ENCODE measurements at regions not wholly inside any gene's neighbourhood (a gene's known extent, or its start where the extent isn't known, plus 50 kb on each side); places are given as distances from the start of the nearest gene placed in this dataset.

DNA sequence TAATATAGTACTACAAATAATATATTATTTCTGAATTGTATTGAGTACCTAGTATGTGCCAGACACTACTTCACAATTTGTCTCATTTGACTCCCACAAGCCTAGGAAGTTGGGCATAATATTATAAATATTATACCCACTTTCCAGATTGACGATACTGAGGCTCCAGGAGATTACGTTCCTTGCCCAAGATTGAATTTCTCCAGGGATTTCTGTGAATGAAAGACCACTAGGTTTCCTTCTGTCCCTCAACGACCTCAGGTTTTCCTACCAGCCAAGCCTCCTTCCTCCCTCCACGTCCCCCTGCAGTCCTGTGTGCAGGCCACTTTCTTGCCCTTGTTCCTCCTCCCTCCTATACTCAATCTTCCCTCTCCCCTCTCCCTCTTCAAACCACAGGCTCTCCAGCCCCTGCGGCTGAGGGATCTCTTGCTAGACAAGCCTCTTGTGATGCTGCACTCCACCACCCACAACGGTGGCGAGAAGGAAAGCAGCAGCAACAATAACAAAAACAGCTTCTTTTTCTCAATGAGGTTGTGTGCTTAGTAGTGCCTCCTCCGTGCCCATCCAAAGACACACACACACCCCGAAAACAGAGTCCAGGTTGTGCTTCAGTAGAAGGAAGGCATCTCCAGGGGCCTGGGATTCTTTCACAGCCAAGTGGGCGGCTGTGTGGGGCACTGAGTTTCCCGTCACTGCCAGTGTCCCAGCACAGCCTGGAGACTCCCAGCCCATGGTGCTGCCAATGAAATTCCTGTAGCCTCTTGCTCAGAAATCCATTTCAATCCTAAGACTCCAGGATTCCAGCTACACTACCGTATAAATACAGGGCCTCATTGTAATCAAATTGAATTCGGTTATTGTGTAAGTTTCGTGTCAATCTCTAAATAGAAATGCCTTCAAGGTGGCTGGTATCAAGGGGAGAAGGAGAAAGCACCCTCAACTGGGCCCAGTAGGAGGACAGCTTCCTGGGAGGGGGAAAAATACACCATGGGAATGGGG lies 94.4 kb downstream of the NCR2 start:
- no peak overlapping the region for H3K18ac ChIP-seq (ENCODE audit: low read depth, low read length)
- dilution Hi-C loops (cut with HindIII; ENCODE audit: low sequenced_read_pairs, unreplicated experiment), result no loop called here

More for the DNA sequence above, 94.4 kb downstream of the NCR2 start:
- Histone ChIP-seq H3K14ac (replicated peaks; ENCODE audit: low read depth, low read length) (no peak overlapping the region), H3K4ac (ENCODE audit: low read depth, low read length) (no peak overlapping the region), H2AFZ (replicated peaks; ENCODE audit: low read length, poor library complexity) (no peak overlapping the region), H3K79me1 (ENCODE audit: low read depth in 1 of 2, low read length in 2 of 2) (no peaks in the 10 kb centered on the region), H3K27ac (ENCODE audit: insufficient read depth, low read length) (no peak overlapping the region), H2BK15ac (ENCODE audit: low read depth, low read length) (no peak overlapping the region), H2BK5ac (ENCODE audit: low read depth, low read length, poor library complexity, severe bottlenecking) (no peak overlapping the region), H3K36me3 (ENCODE audit: control insufficient read depth, insufficient read depth, low read length) (no peaks in the 10 kb centered on the region), H3K4me3 (ENCODE audit: insufficient read depth, low read depth, low read length) (no peak overlapping the region), H4K8ac (ENCODE audit: low read depth in 2 of 2, low read length in 2 of 2) (no peak overlapping the region), H4K91ac (ENCODE audit: insufficient read depth, low read depth, low read length) (no peak overlapping the region), H3K4me2 (ENCODE audit: low read depth, low read length) (no peak overlapping the region), H3K9me3 (ENCODE audit: control insufficient read depth, insufficient read depth, low read length) (no peaks in the 10 kb centered on the region), H2BK120ac (ENCODE audit: low read depth, low read length) (no peak overlapping the region), H2BK20ac (ENCODE audit: low read depth, low read length) (no peak overlapping the region), H3K56ac (ENCODE audit: extremely low read depth, insufficient read depth, low read length) (no peak overlapping the region), H2AK5ac (ENCODE audit: low read depth, low read length) (no peak overlapping the region), H3K27me3 (ENCODE audit: control insufficient read depth, insufficient read depth, low read length) (peaks cover 47% of the 10 kb centered on the region), H2AK9ac (replicated peaks; ENCODE audit: low read depth, low read length, poor library complexity) (no peak overlapping the region), H4K5ac (ENCODE audit: low read depth, low read length) (no peak overlapping the region), H4K20me1 (ENCODE audit: insufficient read depth, low read length) (no peaks in the 10 kb centered on the region), H3K23ac (ENCODE audit: low read depth, low read length) (no peak overlapping the region), H3K9me1 (ENCODE audit: insufficient read depth, low read length) (no peaks in the 10 kb centered on the region), H3K4me1 (ENCODE audit: control insufficient read depth, insufficient read depth, low read length) (peaks cover 5% of the 10 kb centered on the region), H3K9ac (ENCODE audit: low read depth, low read length) (no peak overlapping the region)
- intact Hi-C loops (cut with micrococcal nuclease) (no loop called here), in situ Hi-C loops (cut with MboI; ENCODE audit: low sequenced_read_pairs) (no loop called here)
- ChIA-PET CTCF (interaction anchor here (0.6 kb wide), 1 partner anchor 258 kb away, joined by 3 read pairs; no protein-coding TSS in a partner anchor), POLR2A (ENCODE audit: unreplicated experiment) (no interaction called here)
- 75% methylated on average over 2 of the region's 14 CpGs; no CpG with 5 or more reads in 1 of the 2 experiments for WGBS, 2 experiments (ENCODE audit: extremely low coverage in 2 of 2, insufficient read length in 1 of 2)
- no peak for TF ChIP-seq RFX5 (IDR thresholded peaks at IDR 0.05; ENCODE audit: low read depth, low read length)
- no peak for TF ChIP-seq RAD21 (IDR thresholded peaks at IDR 0.05; ENCODE audit: low read length)
- no peak for TF ChIP-seq MAFK (IDR thresholded peaks at IDR 0.05; ENCODE audit: low read depth, low read length)
- no peak for TF ChIP-seq NFE2L2 (IDR thresholded peaks at IDR 0.05; ENCODE audit: low read depth, low read length)
- no peak for DNase-seq
- BruUV-seq (replicated peaks), result no TSS peak
- ATAC-seq (ENCODE audit: low read depth), result no peak

All from IMR-90 (cell line).